Superior temporal gyrus (tissue), 1 donor: ENCODE measurements at regions not wholly inside any gene's neighbourhood (a gene's known extent, or its start where the extent isn't known, plus 50 kb on each side); places are given as distances from the start of the nearest gene placed in this dataset.
A peak's percentile ranks its signal among the peaks of the same experiment; 100 is the strongest.
"Not testable (repeated sequence)": the region's sequence is repeated elsewhere in the genome, so short reads cannot be mapped to it uniquely, and the experiment has no call there.

Source experiments
- DNase-seq: peaks from one replicate; pipeline ENCODE4 v3.0.0-alpha.2; 2016; ENCODE audit errors: extremely low spot score

- DNase-seq, result not testable (repeated sequence)
Observed at GRCh38 chr15:101876031-101876430, 64.0 kb downstream of the OR4F15 start.

GRCh38 chr15:101877649-101878048 is 65.6 kb downstream of the OR4F15 start:
- DNase-seq, result not testable (repeated sequence)

- not testable (repeated sequence) for DNase-seq
Observed at GRCh38 chr15:101912349-101913287, 100.6 kb downstream of the OR4F15 start.

GRCh38 chr15:101924554-101924953 is 112.6 kb downstream of the OR4F15 start:
- not testable (repeated sequence) for DNase-seq

GRCh38 chr15:101934506-101934905 is 122.5 kb downstream of the OR4F15 start:
- DNase-seq, result not testable (repeated sequence)

- not testable (repeated sequence) for DNase-seq
Observed at GRCh38 chr15:101937362-101937761, 125.4 kb downstream of the OR4F15 start.

GRCh38 chr15:101938555-101938954 is 126.6 kb downstream of the OR4F15 start:
- not testable (repeated sequence) for DNase-seq

- DNase-seq, result peak; percentile 6
Observed at GRCh38 chr15:101945896-101946295, 133.9 kb downstream of the OR4F15 start.

GRCh38 chr15:101948491-101949010 is 136.5 kb downstream of the OR4F15 start:
- not testable (repeated sequence) for DNase-seq

- not testable (repeated sequence) for DNase-seq
Observed at GRCh38 chr15:101949380-101950065, 137.5 kb downstream of the OR4F15 start.

- DNase-seq, result not testable (repeated sequence)
Observed at GRCh38 chr15:101953993-101954392, 142.0 kb downstream of the OR4F15 start.

GRCh38 chr15:101955840-101956239 is 143.8 kb downstream of the OR4F15 start:
- DNase-seq, result not testable (repeated sequence)

GRCh38 chr15:101958656-101959055 is 146.7 kb downstream of the OR4F15 start:
- DNase-seq, result not testable (repeated sequence)

GRCh38 chr15:101961263-101961662 is 149.3 kb downstream of the OR4F15 start:
- peak; percentile 2 for DNase-seq

- DNase-seq, result not testable (repeated sequence)
Observed at GRCh38 chr15:101961765-101962164, 149.8 kb downstream of the OR4F15 start.

- not testable (repeated sequence) for DNase-seq
Observed at GRCh38 chr15:101963687-101964086, 151.7 kb downstream of the OR4F15 start.

GRCh38 chr15:101965353-101965752 is 153.4 kb downstream of the OR4F15 start:
- DNase-seq, result not testable (repeated sequence)

GRCh38 chr15:101965860-101966259 is 153.9 kb downstream of the OR4F15 start:
- not testable (repeated sequence) for DNase-seq

GRCh38 chr15:101967364-101967763 is 155.4 kb downstream of the OR4F15 start:
- DNase-seq, result not testable (repeated sequence)

GRCh38 chr15:101970605-101971004 is 158.6 kb downstream of the OR4F15 start:
- DNase-seq, result peak; percentile 7

GRCh38 chr15:101977281-101977680 is 165.3 kb downstream of the OR4F15 start:
- not testable (repeated sequence) for DNase-seq
